GM10266 (cell line): ENCODE measurements at regions not wholly inside any gene's neighbourhood (a gene's known extent, or its start where the extent isn't known, plus 50 kb on each side); places are given as distances from the start of the nearest gene placed in this dataset.

ENCODE experiments used
- DNase-seq: peaks from one replicate; pipeline ENCODE4 v3.0.0; 2012; ENCODE audit errors: extremely low spot score
- CTCF ChIP-seq: IDR thresholded peaks from 2 replicates; pipeline ENCODE4 v1.5.1; 2012; ENCODE audit warnings: mild to moderate bottlenecking, low read depth; ENCODE audit not compliant: control insufficient read depth, insufficient read depth; ENCODE audit errors: missing control alignments

- DNase-seq, result no peak
Measured at GRCh38 chr2:104388296-104388695, 465.6 kb upstream of the POU3F3 start.

GRCh38 chr2:104402825-104403224 lies 451.1 kb upstream of the POU3F3 start:
- no peak for TF ChIP-seq CTCF
- DNase-seq, result no peak

More at GRCh38 chr2:104388296-104388695, 465.6 kb upstream of the POU3F3 start:
- TF ChIP-seq CTCF, result no peak

- no peak for TF ChIP-seq CTCF
Measured at GRCh38 chr2:104404526-104404925, 449.4 kb upstream of the POU3F3 start.

GRCh38 chr2:104405623-104406022 lies 448.3 kb upstream of the POU3F3 start:
- DNase-seq, result no peak
- TF ChIP-seq CTCF, result no peak

More at GRCh38 chr2:104404526-104404925, 449.4 kb upstream of the POU3F3 start:
- DNase-seq, result no peak

- TF ChIP-seq CTCF, result no peak
- DNase-seq, result no peak
Measured at GRCh38 chr2:104406261-104406726, 447.6 kb upstream of the POU3F3 start.

- no peak for TF ChIP-seq CTCF
- no peak for DNase-seq
Measured at GRCh38 chr2:104407641-104408040, 446.3 kb upstream of the POU3F3 start.

GRCh38 chr2:104408266-104408665 lies 445.6 kb upstream of the POU3F3 start:
- no peak for DNase-seq
- TF ChIP-seq CTCF, result no peak
